Stomach (tissue), 8 donors: ENCODE measurements at regions not wholly inside any gene's neighbourhood (a gene's known extent, or its start where the extent isn't known, plus 50 kb on each side); places are given as distances from the start of the nearest gene placed in this dataset.

Experiments used
- DNase-seq, 2 donors: peaks; one replicate each; pipeline versions ENCODE4 v3.0.0 to v3.0.0-alpha.2; 2013 to 2019
- H3K27ac ChIP-seq, 5 donors: fragments of 200-600 bp in 4 of 5; sonication (generic) in 4 of 5; one replicate each; pipeline ENCODE4 v1.5.1; 2013 to 2019; ENCODE audit warnings: mild to moderate bottlenecking in 1 of 5, moderate library complexity in 1 of 5
- H3K27me3 ChIP-seq, 3 donors: fragments of 200-600 bp; sonication (generic); one replicate each; pipeline ENCODE4 v1.5.1; 2017 to 2019; ENCODE audit warnings: mixed run types in 1 of 3
- H3K36me3 ChIP-seq, 4 donors: fragments of 200-600 bp; sonication (generic); 1 replicate in 3 of 4; 2 replicates in 1 of 4; pipeline ENCODE4 v1.5.1; 2016 to 2019
- H3K4me1 ChIP-seq, 4 donors: fragments of 200-600 bp; sonication (generic); one replicate each; pipeline ENCODE4 v1.5.1; 2016 to 2019
- H3K4me3 ChIP-seq, 4 donors: fragments of 200-600 bp; sonication (generic) in 3 of 4; one replicate each; pipeline ENCODE4 v1.5.1; 2016 to 2019; ENCODE audit warnings: mild to moderate bottlenecking in 1 of 4
- H3K9me3 ChIP-seq, 4 donors: fragments of 200-600 bp; sonication (generic); one replicate each; pipeline ENCODE4 v1.5.1; 2016 to 2019
- CTCF ChIP-seq, 7 experiments: fragments of 450-650 bp in 4 of 7; fragments of 200-600 bp in 3 of 7; sonication (generic) in 3 of 7; IDR thresholded peaks; one replicate each; pipeline ENCODE4 v1.5.1; 2016 to 2019; ENCODE audit warnings: antibody characterized with exemption in 7 of 7, control low read depth in 2 of 7, mild to moderate bottlenecking in 1 of 7
- EP300 ChIP-seq: sonication (generic); formaldehyde crosslinking; IDR thresholded peaks from one replicate; pipeline ENCODE4 v1.6.1; 2017; ENCODE audit warnings: antibody characterized with exemption
- POLR2A ChIP-seq, 4 donors: fragments of 450-650 bp; IDR thresholded peaks; one replicate each; pipeline ENCODE4 v1.6.1; 2016; ENCODE audit warnings: antibody characterized with exemption in 4 of 4, control low read depth in 2 of 4, mild to moderate bottlenecking in 1 of 4, moderate library complexity in 1 of 4
- POLR2AphosphoS5 ChIP-seq, 3 donors: sonication (generic); formaldehyde crosslinking; IDR thresholded peaks; one replicate each; pipeline ENCODE4 v1.6.1; 2016; ENCODE audit warnings: antibody characterized with exemption in 3 of 3
- WGBS, 5 donors: extraction: QIAGEN DNeasy Blood & Tissue Kit in 3 of 5; methylation state at CpG; one replicate each; pipeline versions ENCODE4 v1.1.5 to v1.1.7; 2013 to 2018; 5-methylcytosine and 5-hydroxymethylcytosine counted together
- intact Hi-C: fragments of 100-400 bp; cut with DNase I; formaldehyde crosslinking; loops from one replicate; pipeline ENCODE4 v1.15.1; 2023; ENCODE audit warnings: low total_unique reads
- donor health status: healthy with polysubstance abuse.
- donor health status: Bipolar disorder and iron deficiency.
- donor health status: healthy.

- Histone ChIP-seq H3K4me1 (peaks cover 4 to 27% (median 12%) of the 10 kb centered on the region in 4 donors), H3K36me3 (no peaks in the 10 kb centered on the region), H3K4me3 (no peak overlapping the region), H3K9me3 (no peaks in the 10 kb centered on the region), H3K27me3 (no peaks in the 10 kb centered on the region), H3K27ac (no peak overlapping the region)
- no peak for DNase-seq
- no peak for TF ChIP-seq POLR2AphosphoS5 (IDR thresholded peaks at IDR 0.05)
- no peak for TF ChIP-seq EP300
- TF ChIP-seq POLR2A (IDR thresholded peaks at IDR 0.05), result no peak
- WGBS, 5 donors, result 79 to 97% (median 92%) methylated on average over 1 of the region's 1 CpG
- intact Hi-C loops, result no loop called here
These were observed 249.8 kb downstream of the IL20RB start for GRCh38 chr3:137207616-137208015.

GRCh38 chr3:137217733-137218132 lies 259.9 kb downstream of the IL20RB start:
- no peak overlapping the region for H3K4me3 ChIP-seq
- intact Hi-C loops, result no loop called here
- no peaks in the 10 kb centered on the region for H3K27me3 ChIP-seq
- peaks cover 0 to 10% (median 3%) of the 10 kb centered on the region in 4 donors for H3K9me3 ChIP-seq
- H3K4me1 ChIP-seq, result no peaks in the 10 kb centered on the region
- H3K36me3 ChIP-seq, result no peaks in the 10 kb centered on the region
- H3K27ac ChIP-seq, result no peak overlapping the region
- TF ChIP-seq EP300, result no peak
- TF ChIP-seq POLR2AphosphoS5 (IDR thresholded peaks at IDR 0.05), result no peak
- TF ChIP-seq CTCF (IDR thresholded peaks at IDR 0.05), result no peak
- no peak for TF ChIP-seq POLR2A (IDR thresholded peaks at IDR 0.05)
- 28 to 48% (median 29%) methylated on average over 5 of the region's 5 CpGs for WGBS, 5 donors
- no peak for DNase-seq

- H3K4me1 ChIP-seq, result no peaks in the 10 kb centered on the region
- no peaks in the 10 kb centered on the region for H3K36me3 ChIP-seq
- TF ChIP-seq CTCF (IDR thresholded peaks at IDR 0.05) (no peak), POLR2AphosphoS5 (IDR thresholded peaks at IDR 0.05) (no peak), EP300 (no peak), POLR2A (IDR thresholded peaks at IDR 0.05) (no peak)
- H3K9me3 ChIP-seq, result peaks cover 0 to 10% (median 3%) of the 10 kb centered on the region in 4 donors
- intact Hi-C loops, result no loop called here
- H3K4me3 ChIP-seq, result no peak overlapping the region
- DNase-seq, result no peak
- H3K27ac ChIP-seq, result no peak overlapping the region
- H3K27me3 ChIP-seq, result no peaks in the 10 kb centered on the region
- WGBS, 5 donors, result 57 to 67% (median 63%) methylated on average over 1 of the region's 1 CpG
These were observed 262.1 kb downstream of the IL20RB start for GRCh38 chr3:137219801-137220445.

- intact Hi-C loops, result no loop called here
- TF ChIP-seq POLR2AphosphoS5 (IDR thresholded peaks at IDR 0.05) (no peak), EP300 (no peak), POLR2A (IDR thresholded peaks at IDR 0.05) (no peak), CTCF (IDR thresholded peaks at IDR 0.05) (no peak)
- no peak overlapping the region for H3K4me3 ChIP-seq
- H3K9me3 ChIP-seq, result peaks cover 0 to 10% (median 3%) of the 10 kb centered on the region in 4 donors
- H3K27ac ChIP-seq, result no peak overlapping the region
- 35 to 55% (median 48%) methylated on average over 2 of the region's 2 CpGs for WGBS, 5 donors
- H3K27me3 ChIP-seq, result no peaks in the 10 kb centered on the region
- peak in 1 of 2 donors; percentile 6 for DNase-seq
- no peaks in the 10 kb centered on the region for H3K4me1 ChIP-seq
- H3K36me3 ChIP-seq, result no peaks in the 10 kb centered on the region
These were observed 265.0 kb downstream of the IL20RB start for GRCh38 chr3:137222736-137223225.

GRCh38 chr3:137224464-137224863 lies 266.7 kb downstream of the IL20RB start:
- no peak overlapping the region for H3K4me3 ChIP-seq
- intact Hi-C loops, result no loop called here
- peaks cover 0 to 8% (median 3%) of the 10 kb centered on the region in 4 donors for H3K9me3 ChIP-seq
- no peaks in the 10 kb centered on the region for H3K27me3 ChIP-seq
- no peaks in the 10 kb centered on the region for H3K36me3 ChIP-seq
- WGBS, 5 donors, result 74 to 83% (median 77%) methylated on average over 3 of the region's 3 CpGs
- TF ChIP-seq CTCF (IDR thresholded peaks at IDR 0.05) (no peak), EP300 (no peak), POLR2AphosphoS5 (IDR thresholded peaks at IDR 0.05) (no peak), POLR2A (IDR thresholded peaks at IDR 0.05) (no peak)
- H3K4me1 ChIP-seq, result no peaks in the 10 kb centered on the region
- no peak for DNase-seq
- no peak overlapping the region for H3K27ac ChIP-seq
